ENCODE measurements at regions not wholly inside any gene's neighbourhood (a gene's known extent, or its start where the extent isn't known, plus 50 kb on each side); places are given as distances from the start of the nearest gene placed in this dataset.
"Not testable (repeated sequence)": the region's sequence is repeated elsewhere in the genome, so short reads cannot be mapped to it uniquely, and the experiment has no call there.

DNA sequence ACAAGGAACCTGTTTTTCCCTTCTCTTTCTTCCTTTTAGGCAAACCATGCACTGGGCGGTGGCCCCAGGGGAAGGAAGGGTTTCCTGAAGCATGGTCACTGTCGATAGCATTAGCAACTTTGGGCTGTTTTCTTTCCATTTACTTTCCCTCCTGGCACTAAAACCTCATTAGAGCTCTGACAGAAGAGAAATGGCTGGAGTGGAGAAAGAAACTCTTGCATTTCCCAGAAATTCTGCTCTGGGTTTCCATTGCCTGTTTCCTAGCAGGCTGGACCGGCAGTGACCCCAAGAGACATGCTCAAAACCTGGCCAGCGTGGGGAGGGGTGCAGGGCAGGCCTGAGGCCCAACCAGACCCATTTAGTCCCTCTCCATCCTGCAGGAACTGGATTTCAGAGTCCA lies 230.7 kb upstream of the CCL2 start:
- H3K9me3 ChIP-seq, result no peaks in the 10 kb centered on the region
- peaks cover 0 to 14% (median 0%) of the 10 kb centered on the region in 9 donors for H3K27me3 ChIP-seq
- no peak overlapping the region for H3K4me3 ChIP-seq
- TF ChIP-seq POLR2A (IDR thresholded peaks at IDR 0.05), result no peak
- TF ChIP-seq, protein P1, sequence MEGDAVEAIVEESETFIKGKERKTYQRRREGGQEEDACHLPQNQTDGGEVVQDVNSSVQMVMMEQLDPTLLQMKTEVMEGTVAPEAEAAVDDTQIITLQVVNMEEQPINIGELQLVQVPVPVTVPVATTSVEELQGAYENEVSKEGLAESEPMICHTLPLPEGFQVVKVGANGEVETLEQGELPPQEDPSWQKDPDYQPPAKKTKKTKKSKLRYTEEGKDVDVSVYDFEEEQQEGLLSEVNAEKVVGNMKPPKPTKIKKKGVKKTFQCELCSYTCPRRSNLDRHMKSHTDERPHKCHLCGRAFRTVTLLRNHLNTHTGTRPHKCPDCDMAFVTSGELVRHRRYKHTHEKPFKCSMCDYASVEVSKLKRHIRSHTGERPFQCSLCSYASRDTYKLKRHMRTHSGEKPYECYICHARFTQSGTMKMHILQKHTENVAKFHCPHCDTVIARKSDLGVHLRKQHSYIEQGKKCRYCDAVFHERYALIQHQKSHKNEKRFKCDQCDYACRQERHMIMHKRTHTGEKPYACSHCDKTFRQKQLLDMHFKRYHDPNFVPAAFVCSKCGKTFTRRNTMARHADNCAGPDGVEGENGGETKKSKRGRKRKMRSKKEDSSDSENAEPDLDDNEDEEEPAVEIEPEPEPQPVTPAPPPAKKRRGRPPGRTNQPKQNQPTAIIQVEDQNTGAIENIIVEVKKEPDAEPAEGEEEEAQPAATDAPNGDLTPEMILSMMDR (IDR thresholded peaks at IDR 0.05), result no peak
- WGBS, 4 donors, result 45 to 68% (median 59%) methylated on average over 4 of the region's 4 CpGs
- intact Hi-C loops (cut with DNase I), result loop anchor here in 1 of 10 donors (5.0 kb wide), 1 partner anchor 247 kb away; no protein-coding TSS in a partner anchor
- no peak overlapping the region for H3K27ac ChIP-seq
- ATAC-seq (no peak), DNase-seq (no peak)
- no peaks in the 10 kb centered on the region for H3K4me1 ChIP-seq
- H3K36me3 ChIP-seq, result no peaks in the 10 kb centered on the region

GRCh38 chr17:34024806-34025551 lies 230.1 kb upstream of the CCL2 start:
- peaks cover 0 to 20% (median 0%) of the 10 kb centered on the region in 9 donors for H3K27me3 ChIP-seq
- DNase-seq (no peak), ATAC-seq (no peak)
- no peak overlapping the region for H3K27ac ChIP-seq
- H3K4me3 ChIP-seq, result no peak overlapping the region
- H3K4me1 ChIP-seq, result no peaks in the 10 kb centered on the region
- TF ChIP-seq, protein P1 (IDR thresholded peaks at IDR 0.05), result peak in 1 of 12 donors; percentile 5
- TF ChIP-seq POLR2A (IDR thresholded peaks at IDR 0.05), result no peak
- intact Hi-C loops (cut with DNase I), result loop anchor here in 1 of 10 donors (5.0 kb wide), 1 partner anchor 248 kb away; no protein-coding TSS in a partner anchor
- no peaks in the 10 kb centered on the region for H3K36me3 ChIP-seq
- WGBS, 4 donors, result 63 to 70% (median 67%) methylated on average over 2 of the region's 2 CpGs
- no peaks in the 10 kb centered on the region for H3K9me3 ChIP-seq

- H3K4me3 ChIP-seq; intact Hi-C loops (cut with DNase I); H3K27ac ChIP-seq; ATAC-seq; H3K36me3 ChIP-seq; H3K4me1 ChIP-seq; DNase-seq: not testable (repeated sequence)
- peaks cover 0 to 14% (median 0%) of the 10 kb centered on the region in 9 donors for H3K27me3 ChIP-seq
- 72 to 82% (median 79%) methylated on average over 6 to 7 of the region's 7 CpGs for WGBS, 4 donors
- H3K9me3 ChIP-seq, result peaks cover 0 to 12% (median 2%) of the 10 kb centered on the region in 12 donors
Observed at GRCh38 chr17:34030601-34031000, 224.5 kb upstream of the CCL2 start.

GRCh38 chr17:34032305-34032704 lies 222.8 kb upstream of the CCL2 start:
- Histone ChIP-seq H3K27me3 (peaks cover 0 to 14% (median 0%) of the 10 kb centered on the region in 9 donors), H3K9me3 (peaks cover 0 to 12% (median 2%) of the 10 kb centered on the region in 12 donors)
- H3K4me3 ChIP-seq; H3K4me1 ChIP-seq; H3K36me3 ChIP-seq; intact Hi-C loops (cut with DNase I); H3K27ac ChIP-seq; DNase-seq; ATAC-seq: not testable (repeated sequence)

DNA sequence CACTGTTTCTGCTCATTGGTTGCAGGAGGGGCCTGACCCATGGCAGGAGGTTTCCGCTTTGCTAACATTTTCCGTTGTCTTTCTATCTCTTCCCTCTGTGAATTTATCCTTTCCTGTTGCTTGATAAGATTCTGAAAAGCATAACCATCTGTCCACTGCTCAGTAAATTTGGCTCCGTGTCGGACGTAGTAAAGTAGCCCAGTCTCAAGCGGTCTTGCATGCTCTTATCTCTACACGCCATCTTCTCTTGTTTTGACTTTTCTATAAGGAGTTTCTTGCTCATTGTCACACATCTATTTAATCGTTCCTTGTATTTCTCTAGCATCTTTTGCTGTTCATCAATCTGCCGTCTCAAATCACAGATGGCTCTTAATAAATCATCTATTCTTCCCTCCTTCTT lies 216.3 kb upstream of the CCL2 start:
- intact Hi-C loops (cut with DNase I); H3K4me3 ChIP-seq; H3K4me1 ChIP-seq; H3K27me3 ChIP-seq; DNase-seq; H3K9me3 ChIP-seq; H3K27ac ChIP-seq; H3K36me3 ChIP-seq: not testable (repeated sequence)
- 40 to 55% (median 52%) methylated on average over 9 of the region's 9 CpGs for WGBS, 4 donors
- ATAC-seq, result peak in 1 of 4 donors; percentile 26

GRCh38 chr17:34039213-34039612 lies 215.9 kb upstream of the CCL2 start:
- H3K36me3 ChIP-seq; DNase-seq; H3K4me1 ChIP-seq; H3K9me3 ChIP-seq; H3K27me3 ChIP-seq; H3K27ac ChIP-seq; intact Hi-C loops (cut with DNase I); H3K4me3 ChIP-seq: not testable (repeated sequence)
- peak in 1 of 4 donors; percentile 46 for ATAC-seq
- 62 to 75% (median 67%) methylated on average over 11 of the region's 11 CpGs for WGBS, 4 donors

DNA sequence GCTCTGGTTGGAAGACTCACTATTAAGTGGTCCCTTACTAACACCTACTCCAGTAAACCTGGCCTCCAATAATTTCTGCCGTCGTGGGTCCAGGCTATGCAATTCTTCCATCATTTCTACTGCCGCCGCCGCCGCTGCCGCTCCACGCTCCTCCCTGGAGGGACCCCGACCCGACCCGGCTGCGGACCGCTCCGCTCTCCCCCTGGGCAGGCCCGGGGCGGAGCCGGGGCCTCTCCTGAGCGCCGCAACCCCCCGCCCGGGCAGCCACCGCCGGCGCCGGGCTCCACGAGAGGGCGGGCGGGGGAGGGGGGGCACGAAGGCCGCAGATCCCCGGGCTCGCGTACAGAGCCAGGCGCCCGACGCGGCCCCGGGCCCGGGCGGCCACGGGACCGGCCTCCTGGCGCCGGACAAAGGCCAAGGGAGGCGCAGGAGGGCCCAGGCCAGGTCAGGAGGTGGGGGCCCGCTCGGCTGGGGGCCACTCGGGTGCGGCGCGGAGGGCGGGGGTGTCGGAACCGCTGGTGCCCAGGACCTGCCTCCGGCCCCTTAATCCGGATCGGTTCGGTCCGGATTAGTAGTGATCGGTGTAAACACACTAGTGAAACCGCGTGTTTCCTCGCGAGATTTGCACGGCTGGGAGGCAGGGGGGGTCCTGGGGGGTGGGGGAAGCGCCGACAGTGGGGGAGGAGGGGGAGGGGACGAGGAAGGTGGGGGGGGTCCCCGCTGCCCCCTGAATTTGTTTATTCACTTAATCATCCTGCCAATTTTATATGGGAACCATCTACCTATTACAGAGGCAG lies 215.1 kb upstream of the CCL2 start:
- WGBS, 4 donors, result 44 to 71% (median 49%) methylated on average over 40 to 66 of the region's 69 CpGs
- H3K4me1 ChIP-seq; H3K27me3 ChIP-seq; H3K27ac ChIP-seq; H3K9me3 ChIP-seq; intact Hi-C loops (cut with DNase I); H3K36me3 ChIP-seq; H3K4me3 ChIP-seq: not testable (repeated sequence)
- ATAC-seq (peak in 3 of 4 donors; percentile 75 to 80 (median 78)), DNase-seq (peak in 1 of 5 donors; percentile 21)

All from heart left ventricle (tissue), 16 donors.